ENCODE measurements at regions not wholly inside any gene's neighbourhood (a gene's known extent, or its start where the extent isn't known, plus 50 kb on each side); places are given as distances from the start of the nearest gene placed in this dataset.
A peak's percentile ranks its signal among the peaks of the same experiment; 100 is the strongest.

GRCh38 chr1:239058190-239058589 is 328.2 kb upstream of the CHRM3 start:
- Histone ChIP-seq H3K36me3 (ENCODE audit: control insufficient read depth, insufficient read depth, low read length) (no peaks in the 10 kb centered on the region), H3K27me3 (ENCODE audit: control insufficient read depth, insufficient read depth, low read length) (no peaks in the 10 kb centered on the region), H3K27ac (ENCODE audit: low read depth, low read length) (no peak overlapping the region), H3K9me3 (ENCODE audit: control insufficient read depth, insufficient read depth, low read length) (no peaks in the 10 kb centered on the region), H3K4me3 (ENCODE audit: low read depth, low read length) (no peak overlapping the region), H3K4me1 (ENCODE audit: control insufficient read depth, insufficient read depth, low read length) (no peaks in the 10 kb centered on the region)
- no peak for DNase-seq (ENCODE audit: low read depth in 4 of 6, low spot score in 6 of 6)
- WGBS (ENCODE audit: insufficient coverage) = 63% methylated on average over 6 of the region's 6 CpGs

GRCh38 chr1:239056940-239057339 is 329.4 kb upstream of the CHRM3 start:
- 92% methylated on average over 3 of the region's 3 CpGs for WGBS (ENCODE audit: insufficient coverage)
- Histone ChIP-seq H3K4me1 (ENCODE audit: control insufficient read depth, insufficient read depth, low read length) (no peaks in the 10 kb centered on the region), H3K36me3 (ENCODE audit: control insufficient read depth, insufficient read depth, low read length) (no peaks in the 10 kb centered on the region), H3K27ac (ENCODE audit: low read depth, low read length) (no peak overlapping the region), H3K27me3 (ENCODE audit: control insufficient read depth, insufficient read depth, low read length) (no peaks in the 10 kb centered on the region), H3K4me3 (ENCODE audit: low read depth, low read length) (no peak overlapping the region), H3K9me3 (ENCODE audit: control insufficient read depth, insufficient read depth, low read length) (no peaks in the 10 kb centered on the region)
- DNase-seq (ENCODE audit: low read depth in 4 of 6, low spot score in 6 of 6) = no peak

GRCh38 chr1:239053279-239053678 is 333.1 kb upstream of the CHRM3 start:
- Histone ChIP-seq H3K27me3 (ENCODE audit: control insufficient read depth, insufficient read depth, low read length) (no peaks in the 10 kb centered on the region), H3K4me1 (ENCODE audit: control insufficient read depth, insufficient read depth, low read length) (no peaks in the 10 kb centered on the region), H3K9me3 (ENCODE audit: control insufficient read depth, insufficient read depth, low read length) (no peaks in the 10 kb centered on the region), H3K4me3 (ENCODE audit: low read depth, low read length) (no peak overlapping the region), H3K36me3 (ENCODE audit: control insufficient read depth, insufficient read depth, low read length) (no peaks in the 10 kb centered on the region), H3K27ac (ENCODE audit: low read depth, low read length) (no peak overlapping the region)
- 40% methylated on average over 3 of the region's 3 CpGs for WGBS (ENCODE audit: insufficient coverage)
- DNase-seq (ENCODE audit: low read depth in 4 of 6, low spot score in 6 of 6) = peak in 3 of 6 donors; percentile 19 to 72 (median 25)

- Histone ChIP-seq H3K27ac (ENCODE audit: low read depth, low read length) (no peak overlapping the region), H3K9me3 (ENCODE audit: control insufficient read depth, insufficient read depth, low read length) (no peaks in the 10 kb centered on the region), H3K4me1 (ENCODE audit: control insufficient read depth, insufficient read depth, low read length) (no peaks in the 10 kb centered on the region), H3K27me3 (ENCODE audit: control insufficient read depth, insufficient read depth, low read length) (no peaks in the 10 kb centered on the region), H3K4me3 (ENCODE audit: low read depth, low read length) (no peak overlapping the region), H3K36me3 (ENCODE audit: control insufficient read depth, insufficient read depth, low read length) (no peaks in the 10 kb centered on the region)
- no peak for DNase-seq (ENCODE audit: low read depth in 4 of 6, low spot score in 6 of 6)
These were observed 336.8 kb upstream of the CHRM3 start for GRCh38 chr1:239049571-239049970.

- no peaks in the 10 kb centered on the region for H3K4me1 ChIP-seq (ENCODE audit: control insufficient read depth, insufficient read depth, low read length)
- H3K27me3 ChIP-seq (ENCODE audit: control insufficient read depth, insufficient read depth, low read length) = no peaks in the 10 kb centered on the region
- 64% methylated on average over 2 of the region's 3 CpGs for WGBS (ENCODE audit: insufficient coverage)
- no peak overlapping the region for H3K27ac ChIP-seq (ENCODE audit: low read depth, low read length)
- no peaks in the 10 kb centered on the region for H3K36me3 ChIP-seq (ENCODE audit: control insufficient read depth, insufficient read depth, low read length)
- no peaks in the 10 kb centered on the region for H3K9me3 ChIP-seq (ENCODE audit: control insufficient read depth, insufficient read depth, low read length)
- DNase-seq (ENCODE audit: low read depth in 4 of 6, low spot score in 6 of 6) = no peak
- no peak overlapping the region for H3K4me3 ChIP-seq (ENCODE audit: low read depth, low read length)
These were observed 341.5 kb upstream of the CHRM3 start for GRCh38 chr1:239044829-239045228.

GRCh38 chr1:239040523-239040922 is 345.8 kb upstream of the CHRM3 start:
- no peaks in the 10 kb centered on the region for H3K36me3 ChIP-seq (ENCODE audit: control insufficient read depth, insufficient read depth, low read length)
- H3K4me1 ChIP-seq (ENCODE audit: control insufficient read depth, insufficient read depth, low read length) = no peaks in the 10 kb centered on the region
- no peak overlapping the region for H3K4me3 ChIP-seq (ENCODE audit: low read depth, low read length)
- no peak overlapping the region for H3K27ac ChIP-seq (ENCODE audit: low read depth, low read length)
- WGBS (ENCODE audit: insufficient coverage) = no CpG with 5 or more reads among the region's 2 CpGs
- no peaks in the 10 kb centered on the region for H3K9me3 ChIP-seq (ENCODE audit: control insufficient read depth, insufficient read depth, low read length)
- H3K27me3 ChIP-seq (ENCODE audit: control insufficient read depth, insufficient read depth, low read length) = no peaks in the 10 kb centered on the region
- DNase-seq (ENCODE audit: low read depth in 4 of 6, low spot score in 6 of 6) = no peak

- Histone ChIP-seq H3K27ac (ENCODE audit: low read depth, low read length) (no peak overlapping the region), H3K27me3 (ENCODE audit: control insufficient read depth, insufficient read depth, low read length) (no peaks in the 10 kb centered on the region), H3K4me3 (ENCODE audit: low read depth, low read length) (no peak overlapping the region), H3K9me3 (ENCODE audit: control insufficient read depth, insufficient read depth, low read length) (no peaks in the 10 kb centered on the region), H3K36me3 (ENCODE audit: control insufficient read depth, insufficient read depth, low read length) (no peaks in the 10 kb centered on the region), H3K4me1 (ENCODE audit: control insufficient read depth, insufficient read depth, low read length) (no peaks in the 10 kb centered on the region)
- DNase-seq (ENCODE audit: low read depth in 4 of 6, low spot score in 6 of 6) = no peak
- 80% methylated on average over 1 of the region's 5 CpGs for WGBS (ENCODE audit: insufficient coverage)
These were observed 355.1 kb upstream of the CHRM3 start for GRCh38 chr1:239031310-239031709.

GRCh38 chr1:239025997-239026694 is 360.2 kb upstream of the CHRM3 start:
- WGBS (ENCODE audit: insufficient coverage) = 17% methylated on average over 1 of the region's 7 CpGs
- Histone ChIP-seq H3K9me3 (ENCODE audit: control insufficient read depth, insufficient read depth, low read length) (no peaks in the 10 kb centered on the region), H3K36me3 (ENCODE audit: control insufficient read depth, insufficient read depth, low read length) (no peaks in the 10 kb centered on the region), H3K27ac (ENCODE audit: low read depth, low read length) (no peak overlapping the region), H3K4me3 (ENCODE audit: low read depth, low read length) (no peak overlapping the region), H3K27me3 (ENCODE audit: control insufficient read depth, insufficient read depth, low read length) (no peaks in the 10 kb centered on the region), H3K4me1 (ENCODE audit: control insufficient read depth, insufficient read depth, low read length) (no peaks in the 10 kb centered on the region)
- DNase-seq (ENCODE audit: low read depth in 4 of 6, low spot score in 6 of 6) = no peak

GRCh38 chr1:239025223-239025622 is 361.1 kb upstream of the CHRM3 start:
- no peaks in the 10 kb centered on the region for H3K36me3 ChIP-seq (ENCODE audit: control insufficient read depth, insufficient read depth, low read length)
- no peaks in the 10 kb centered on the region for H3K4me1 ChIP-seq (ENCODE audit: control insufficient read depth, insufficient read depth, low read length)
- DNase-seq (ENCODE audit: low read depth in 4 of 6, low spot score in 6 of 6) = no peak
- no peak overlapping the region for H3K4me3 ChIP-seq (ENCODE audit: low read depth, low read length)
- no peaks in the 10 kb centered on the region for H3K27me3 ChIP-seq (ENCODE audit: control insufficient read depth, insufficient read depth, low read length)
- H3K9me3 ChIP-seq (ENCODE audit: control insufficient read depth, insufficient read depth, low read length) = no peaks in the 10 kb centered on the region
- 86% methylated on average over 7 of the region's 7 CpGs for WGBS (ENCODE audit: insufficient coverage)
- H3K27ac ChIP-seq (ENCODE audit: low read depth, low read length) = no peak overlapping the region

GRCh38 chr1:239023732-239024360 is 362.5 kb upstream of the CHRM3 start:
- no peak overlapping the region for H3K27ac ChIP-seq (ENCODE audit: low read depth, low read length)
- DNase-seq (ENCODE audit: low read depth in 4 of 6, low spot score in 6 of 6) = peak in 1 of 6 donors; percentile 26
- H3K27me3 ChIP-seq (ENCODE audit: control insufficient read depth, insufficient read depth, low read length) = no peaks in the 10 kb centered on the region
- H3K9me3 ChIP-seq (ENCODE audit: control insufficient read depth, insufficient read depth, low read length) = no peaks in the 10 kb centered on the region
- 100% methylated on average over 1 of the region's 4 CpGs for WGBS (ENCODE audit: insufficient coverage)
- no peaks in the 10 kb centered on the region for H3K36me3 ChIP-seq (ENCODE audit: control insufficient read depth, insufficient read depth, low read length)
- no peak overlapping the region for H3K4me3 ChIP-seq (ENCODE audit: low read depth, low read length)
- no peaks in the 10 kb centered on the region for H3K4me1 ChIP-seq (ENCODE audit: control insufficient read depth, insufficient read depth, low read length)
